IMR-90 (cell line): ENCODE measurements at regions not wholly inside any gene's neighbourhood (a gene's known extent, or its start where the extent isn't known, plus 50 kb on each side); places are given as distances from the start of the nearest gene placed in this dataset.

Source experiments
- ATAC-seq: fragments of 200-7000 bp; cut with Tn5 transposase; 2 replicates; pipeline ENCODE4 v1.9.1; 2020; ENCODE audit warnings: low read depth, mild to moderate bottlenecking, moderate library complexity
- BruUV-seq: library from RNA; stranded (reverse); fragments of 400-500 nt; replicated peaks from 2 replicates; lab custom pipeline; 2021; lab: Mats Ljungman, UMichigan
- CTCF ChIA-PET: fragments of 300-600 bp; formaldehyde crosslinking; extraction: SDS; loops from one replicate; lab custom pipeline; 2021; ENCODE audit warnings: antibody characterized with exemption; lab: Yijun Ruan, JAX
- POLR2A ChIA-PET: fragments of 300-600 bp; sonication (Branson Sonifier 250); formaldehyde crosslinking; loops from one replicate; lab custom pipeline; 2022; ENCODE audit warnings: antibody characterized with exemption; ENCODE audit not compliant: unreplicated experiment; lab: Charles Lee
- DNase-seq: peaks from one replicate; pipeline ENCODE4 v3.0.0; 2013
- H2AFZ ChIP-seq: replicated peaks from 2 replicates; pipeline ENCODE3; 2013; ENCODE audit warnings: low read length, mild to moderate bottlenecking; ENCODE audit not compliant: poor library complexity
- H2AK5ac ChIP-seq: 2 replicates; pipeline ENCODE4 v1.6.1; 2013; ENCODE audit warnings: low read depth, low read length, inconsistent platforms
- H2AK9ac ChIP-seq: replicated peaks from 2 replicates; pipeline ENCODE3; 2013; ENCODE audit warnings: mild to moderate bottlenecking, low read depth, low read length, moderate library complexity; ENCODE audit not compliant: poor library complexity
- H2BK120ac ChIP-seq: 2 replicates; pipeline ENCODE4 v1.6.1; 2013; ENCODE audit warnings: low read depth, low read length, inconsistent platforms
- H2BK15ac ChIP-seq: 3 replicates; pipeline ENCODE4 v1.6.1; 2013; ENCODE audit warnings: low read depth, low read length, inconsistent platforms
- H2BK20ac ChIP-seq: 2 replicates; pipeline ENCODE4 v1.6.1; 2013; ENCODE audit warnings: low read depth, mild to moderate bottlenecking, inconsistent platforms, low read length, moderate library complexity
- H2BK5ac ChIP-seq: 2 replicates; pipeline ENCODE4 v1.6.1; 2013; ENCODE audit warnings: mild to moderate bottlenecking, low read depth, low read length, inconsistent platforms; ENCODE audit not compliant: poor library complexity, severe bottlenecking
- H3K14ac ChIP-seq: replicated peaks from 2 replicates; pipeline ENCODE4 v1.6.1; 2013; ENCODE audit warnings: low read depth, low read length, inconsistent platforms
- H3K18ac ChIP-seq: 2 replicates; pipeline ENCODE4 v1.6.1; 2013; ENCODE audit warnings: low read depth, low read length, control low read depth
- H3K23ac ChIP-seq: 2 replicates; pipeline ENCODE4 v1.6.1; 2013; ENCODE audit warnings: low read depth, low read length, inconsistent platforms
- H3K27ac ChIP-seq: 2 replicates; pipeline ENCODE4 v1.5.1; 2013; ENCODE audit warnings: mild to moderate bottlenecking, control low read depth, low read length; ENCODE audit not compliant: insufficient read depth
- H3K27me3 ChIP-seq: 2 replicates; pipeline ENCODE4 v1.6.1; 2013; ENCODE audit warnings: low read length; ENCODE audit not compliant: control insufficient read depth, insufficient read depth
- H3K36me3 ChIP-seq: 2 replicates; pipeline ENCODE4 v1.6.1; 2013; ENCODE audit warnings: low read length, mixed read lengths; ENCODE audit not compliant: control insufficient read depth, insufficient read depth
- H3K4ac ChIP-seq: 2 replicates; pipeline ENCODE4 v1.6.1; 2013; ENCODE audit warnings: low read depth, low read length, inconsistent platforms
- H3K4me1 ChIP-seq: 2 replicates; pipeline ENCODE4 v1.6.1; 2013; ENCODE audit warnings: low read length, mixed read lengths; ENCODE audit not compliant: control insufficient read depth, insufficient read depth
- H3K4me2 ChIP-seq: 2 replicates; pipeline ENCODE4 v1.6.1; 2013; ENCODE audit warnings: low read depth, mild to moderate bottlenecking, control low read depth, low read length, moderate library complexity
- H3K4me3 ChIP-seq: 2 replicates; pipeline ENCODE4 v1.5.1; 2013; ENCODE audit warnings: low read depth, mild to moderate bottlenecking, control low read depth, low read length, moderate library complexity; ENCODE audit not compliant: insufficient read depth
- H3K56ac ChIP-seq: 2 replicates; pipeline ENCODE4 v1.6.1; 2013; ENCODE audit warnings: low read length, inconsistent platforms; ENCODE audit not compliant: insufficient read depth; ENCODE audit errors: extremely low read depth
- H3K79me1 ChIP-seq, 2 experiments: 2 replicates each; pipeline ENCODE4 v1.6.1; 2013; ENCODE audit warnings: low read length in 2 of 2, inconsistent platforms in 1 of 2, low read depth in 1 of 2
- H3K9ac ChIP-seq: 2 replicates; pipeline ENCODE4 v1.6.1; 2013; ENCODE audit warnings: low read depth, low read length, control low read depth
- H3K9me1 ChIP-seq: 2 replicates; pipeline ENCODE4 v1.6.1; 2013; ENCODE audit warnings: low read length, inconsistent platforms; ENCODE audit not compliant: insufficient read depth
- H3K9me3 ChIP-seq: 2 replicates; pipeline ENCODE4 v1.6.1; 2013; ENCODE audit warnings: low read length; ENCODE audit not compliant: control insufficient read depth, insufficient read depth
- H4K20me1 ChIP-seq: 2 replicates; pipeline ENCODE4 v1.6.1; 2013; ENCODE audit warnings: low read length, inconsistent platforms; ENCODE audit not compliant: insufficient read depth
- H4K5ac ChIP-seq: 2 replicates; pipeline ENCODE4 v1.6.1; 2013; ENCODE audit warnings: mild to moderate bottlenecking, low read depth, low read length, control low read depth
- H4K8ac ChIP-seq, 2 experiments: 2 replicates each; pipeline ENCODE4 v1.6.1; 2013; ENCODE audit warnings: low read depth in 2 of 2, low read length in 2 of 2, control low read depth in 1 of 2, inconsistent platforms in 1 of 2
- H4K91ac ChIP-seq: 2 replicates; pipeline ENCODE4 v1.6.1; 2013; ENCODE audit warnings: low read depth, low read length, inconsistent platforms; ENCODE audit not compliant: insufficient read depth
- BHLHE40 ChIP-seq: fragments of 150-350 bp; IDR thresholded peaks from 2 replicates; pipeline ENCODE4 v1.6.1; 2016; ENCODE audit warnings: mild to moderate bottlenecking, low read depth, low read length
- CEBPB ChIP-seq: IDR thresholded peaks from 2 replicates; pipeline ENCODE4 v1.6.1; 2012; ENCODE audit warnings: low read depth, low read length, improper control_type of control experiment
- CHD1 ChIP-seq: IDR thresholded peaks from 2 replicates; pipeline ENCODE4 v1.6.1; 2012; ENCODE audit warnings: low read depth, low read length, improper control_type of control experiment
- CTCF ChIP-seq: conservative IDR thresholded peaks from 2 replicates; pipeline ENCODE4 v1.5.1; 2012; ENCODE audit warnings: mild to moderate bottlenecking, low read depth, low read length, improper control_type of control experiment
- ELK1 ChIP-seq: fragments of 150-350 bp; IDR thresholded peaks from 2 replicates; pipeline ENCODE4 v1.6.1; 2016; ENCODE audit warnings: low read depth, mild to moderate bottlenecking, low read length, moderate library complexity, borderline replicate concordance
- FOS ChIP-seq: fragments of 150-350 bp; IDR thresholded peaks from 2 replicates; pipeline ENCODE4 v1.6.1; 2016; ENCODE audit warnings: low read depth, low read length
- MAFK ChIP-seq: IDR thresholded peaks from 2 replicates; pipeline ENCODE4 v1.6.1; 2012; ENCODE audit warnings: low read depth, low read length, improper control_type of control experiment
- MAZ ChIP-seq: IDR thresholded peaks from 2 replicates; pipeline ENCODE4 v1.6.1; 2012; ENCODE audit warnings: low read depth, mild to moderate bottlenecking, low read length, improper control_type of control experiment, moderate library complexity, borderline replicate concordance
- MXI1 ChIP-seq: IDR thresholded peaks from 2 replicates; pipeline ENCODE4 v1.6.1; 2012; ENCODE audit warnings: low read depth, mild to moderate bottlenecking, low read length, moderate library complexity, borderline replicate concordance
- NFE2L2 ChIP-seq: fragments of 150-350 bp; IDR thresholded peaks from 2 replicates; pipeline ENCODE4 v1.6.1; 2016; ENCODE audit warnings: low read depth, mild to moderate bottlenecking, low read length
- POLR2A ChIP-seq: IDR thresholded peaks from 2 replicates; pipeline ENCODE4 v1.6.1; 2012; ENCODE audit warnings: mild to moderate bottlenecking, low read depth, low read length
- RAD21 ChIP-seq: IDR thresholded peaks from 2 replicates; pipeline ENCODE4 v1.6.1; 2012; ENCODE audit warnings: low read length, improper control_type of control experiment
- RCOR1 ChIP-seq: IDR thresholded peaks from 2 replicates; pipeline ENCODE4 v1.6.1; 2012; ENCODE audit warnings: mild to moderate bottlenecking, low read length, improper control_type of control experiment; ENCODE audit not compliant: insufficient replicate concordance
- RFX5 ChIP-seq: IDR thresholded peaks from 2 replicates; pipeline ENCODE4 v1.8.0; 2012; ENCODE audit warnings: low read depth, mild to moderate bottlenecking, low read length, moderate library complexity
- SMC3 ChIP-seq: fragments of 150-350 bp; IDR thresholded peaks from 2 replicates; pipeline ENCODE4 v1.6.1; 2016; ENCODE audit warnings: low read depth, mild to moderate bottlenecking, antibody characterized with exemption, low read length, moderate library complexity
- USF2 ChIP-seq: fragments of 150-350 bp; IDR thresholded peaks from 2 replicates; pipeline ENCODE4 v1.6.1; 2017; ENCODE audit warnings: mild to moderate bottlenecking, antibody characterized with exemption, low read length, low read depth
- WGBS, 2 experiments: methylation state at CpG; one replicate each; pipeline versions ENCODE4 v1.1.5 to v1.1.7; 2013; ENCODE audit warnings: missing lambda C conversion rate in 2 of 2; ENCODE audit not compliant: insufficient read length in 1 of 2; ENCODE audit errors: extremely low coverage in 2 of 2; 5-methylcytosine and 5-hydroxymethylcytosine counted together
- dilution Hi-C: fragments of 300-500 bp; cut with HindIII; formaldehyde crosslinking; loops from one replicate; pipeline ENCODE4 v1.14.3; 2018; ENCODE audit warnings: low sequenced_read_pairs; ENCODE audit not compliant: unreplicated experiment
- in situ Hi-C: fragments of 300-500 bp; cut with MboI; formaldehyde crosslinking; loops from 3 replicates; pipeline ENCODE4 v1.14.3; 2019; ENCODE audit warnings: low sequenced_read_pairs, inconsistent platforms, mixed read lengths
- intact Hi-C: fragments of 100-400 bp; cut with micrococcal nuclease; formaldehyde crosslinking; loops from 2 replicates; pipeline ENCODE4 v1.10.0; 2022

GRCh38 chrX:95762716-95763115 lies 921.9 kb upstream of the DIAPH2 start:
- intact Hi-C loops (no loop called here), in situ Hi-C loops (no loop called here)

More at GRCh38 chrX:95762716-95763115, 921.9 kb upstream of the DIAPH2 start:
- Histone ChIP-seq H4K8ac (no peak overlapping the region), H3K14ac (no peak overlapping the region), H3K4ac (no peak overlapping the region), H3K23ac (no peak overlapping the region), H2BK15ac (no peak overlapping the region), H2BK120ac (no peak overlapping the region), H4K5ac (no peak overlapping the region), H3K18ac (no peak overlapping the region), H3K4me3 (no peak overlapping the region), H3K36me3 (no peaks in the 10 kb centered on the region), H3K79me1 (no peaks in the 10 kb centered on the region), H4K91ac (no peak overlapping the region), H2AK9ac (no peak overlapping the region), H3K27me3 (no peaks in the 10 kb centered on the region), H2AFZ (no peak overlapping the region), H3K27ac (no peak overlapping the region), H3K4me2 (no peak overlapping the region), H2BK5ac (no peak overlapping the region), H3K9me3 (no peaks in the 10 kb centered on the region), H2BK20ac (no peak overlapping the region), H3K9ac (no peak overlapping the region), H3K56ac (no peak overlapping the region), H4K20me1 (no peaks in the 10 kb centered on the region), H2AK5ac (no peak overlapping the region), H3K4me1 (no peaks in the 10 kb centered on the region), H3K9me1 (no peaks in the 10 kb centered on the region)
- WGBS, 2 experiments, result no CpG with 5 or more reads among the region's 1 CpG
- dilution Hi-C loops, result no loop called here
- BruUV-seq, result no TSS peak
- ChIA-PET POLR2A (no interaction called here), CTCF (interaction anchor here (0.6 kb wide), 1 partner anchor 14 kb away, joined by 3 read pairs; no protein-coding TSS in a partner anchor)
- TF ChIP-seq MAFK, result no peak
- TF ChIP-seq CHD1, result no peak
- no peak for TF ChIP-seq NFE2L2
- no peak for TF ChIP-seq MXI1
- TF ChIP-seq RCOR1, result no peak
- TF ChIP-seq CTCF, result no peak
- no peak for TF ChIP-seq ELK1
- TF ChIP-seq POLR2A, result no peak
- no peak for TF ChIP-seq RAD21
- no peak for TF ChIP-seq CEBPB
- no peak for TF ChIP-seq MAZ
- TF ChIP-seq RFX5, result no peak
- no peak for TF ChIP-seq FOS
- no peak for TF ChIP-seq SMC3
- TF ChIP-seq BHLHE40, result no peak
- no peak for TF ChIP-seq USF2
- ATAC-seq, result no peak
- DNase-seq, result no peak
